ENCODE measurements at regions not wholly inside any gene's neighbourhood (a gene's known extent, or its start where the extent isn't known, plus 50 kb on each side); places are given as distances from the start of the nearest gene placed in this dataset.

DNA sequence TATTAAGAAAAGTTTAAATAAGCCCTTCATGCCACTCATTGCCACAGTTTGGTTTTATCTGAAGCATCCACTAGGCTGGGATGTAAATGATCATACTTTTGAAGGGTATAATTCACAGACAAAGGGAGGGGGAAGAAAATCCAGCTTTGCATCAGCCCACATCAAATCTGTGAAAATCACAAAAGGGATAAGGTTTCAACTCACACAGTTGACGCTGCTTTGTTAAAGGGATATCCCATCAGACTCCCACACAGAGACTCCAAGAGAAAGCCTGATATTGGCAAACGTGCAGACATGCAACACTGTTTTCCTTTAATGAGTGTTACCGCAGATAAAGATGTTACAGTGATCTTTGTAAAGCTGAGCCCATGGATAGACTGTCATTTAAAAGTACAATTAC lies 602.9 kb downstream of the TLE1 start:
- TF ChIP-seq, protein P1, sequence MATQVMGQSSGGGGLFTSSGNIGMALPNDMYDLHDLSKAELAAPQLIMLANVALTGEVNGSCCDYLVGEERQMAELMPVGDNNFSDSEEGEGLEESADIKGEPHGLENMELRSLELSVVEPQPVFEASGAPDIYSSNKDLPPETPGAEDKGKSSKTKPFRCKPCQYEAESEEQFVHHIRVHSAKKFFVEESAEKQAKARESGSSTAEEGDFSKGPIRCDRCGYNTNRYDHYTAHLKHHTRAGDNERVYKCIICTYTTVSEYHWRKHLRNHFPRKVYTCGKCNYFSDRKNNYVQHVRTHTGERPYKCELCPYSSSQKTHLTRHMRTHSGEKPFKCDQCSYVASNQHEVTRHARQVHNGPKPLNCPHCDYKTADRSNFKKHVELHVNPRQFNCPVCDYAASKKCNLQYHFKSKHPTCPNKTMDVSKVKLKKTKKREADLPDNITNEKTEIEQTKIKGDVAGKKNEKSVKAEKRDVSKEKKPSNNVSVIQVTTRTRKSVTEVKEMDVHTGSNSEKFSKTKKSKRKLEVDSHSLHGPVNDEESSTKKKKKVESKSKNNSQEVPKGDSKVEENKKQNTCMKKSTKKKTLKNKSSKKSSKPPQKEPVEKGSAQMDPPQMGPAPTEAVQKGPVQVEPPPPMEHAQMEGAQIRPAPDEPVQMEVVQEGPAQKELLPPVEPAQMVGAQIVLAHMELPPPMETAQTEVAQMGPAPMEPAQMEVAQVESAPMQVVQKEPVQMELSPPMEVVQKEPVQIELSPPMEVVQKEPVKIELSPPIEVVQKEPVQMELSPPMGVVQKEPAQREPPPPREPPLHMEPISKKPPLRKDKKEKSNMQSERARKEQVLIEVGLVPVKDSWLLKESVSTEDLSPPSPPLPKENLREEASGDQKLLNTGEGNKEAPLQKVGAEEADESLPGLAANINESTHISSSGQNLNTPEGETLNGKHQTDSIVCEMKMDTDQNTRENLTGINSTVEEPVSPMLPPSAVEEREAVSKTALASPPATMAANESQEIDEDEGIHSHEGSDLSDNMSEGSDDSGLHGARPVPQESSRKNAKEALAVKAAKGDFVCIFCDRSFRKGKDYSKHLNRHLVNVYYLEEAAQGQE (IDR thresholded peaks at IDR 0.05; ENCODE audit: insufficient read depth in 1 of 2, low read depth in 2 of 2, low read length in 2 of 2): no peak
- no peak for TF ChIP-seq FOXP2 (optimal IDR thresholded peaks at IDR 0.05; ENCODE audit: borderline replicate concordance, extremely low read depth, extremely low read length, insufficient read depth)
- TF ChIP-seq POLR2AphosphoS5 (IDR thresholded peaks at IDR 0.05; ENCODE audit: low read depth, low read length): no peak
- no peak for TF ChIP-seq TAF1 (IDR thresholded peaks at IDR 0.05; ENCODE audit: borderline replicate concordance, insufficient read depth, low read length)
- TF ChIP-seq SIN3A (IDR thresholded peaks at IDR 0.05; ENCODE audit: borderline replicate concordance, insufficient read depth, low read length): 0 out of 2 replicates have a peak, but pooled peaks have one; percentile 25

- TF ChIP-seq TAF1 (IDR thresholded peaks at IDR 0.05; ENCODE audit: borderline replicate concordance, insufficient read depth, low read length) (no peak), SIN3A (IDR thresholded peaks at IDR 0.05; ENCODE audit: borderline replicate concordance, insufficient read depth, low read length) (no peak), FOXP2 (optimal IDR thresholded peaks at IDR 0.05; ENCODE audit: borderline replicate concordance, extremely low read depth, extremely low read length, insufficient read depth) (no peak), POLR2AphosphoS5 (IDR thresholded peaks at IDR 0.05; ENCODE audit: low read depth, low read length) (no peak)
- TF ChIP-seq, protein P1 (IDR thresholded peaks at IDR 0.05; ENCODE audit: insufficient read depth in 1 of 2, low read depth in 2 of 2, low read length in 2 of 2): no peak
These were observed 605.4 kb downstream of the TLE1 start for GRCh38 chr9:81083854-81084512.

DNA sequence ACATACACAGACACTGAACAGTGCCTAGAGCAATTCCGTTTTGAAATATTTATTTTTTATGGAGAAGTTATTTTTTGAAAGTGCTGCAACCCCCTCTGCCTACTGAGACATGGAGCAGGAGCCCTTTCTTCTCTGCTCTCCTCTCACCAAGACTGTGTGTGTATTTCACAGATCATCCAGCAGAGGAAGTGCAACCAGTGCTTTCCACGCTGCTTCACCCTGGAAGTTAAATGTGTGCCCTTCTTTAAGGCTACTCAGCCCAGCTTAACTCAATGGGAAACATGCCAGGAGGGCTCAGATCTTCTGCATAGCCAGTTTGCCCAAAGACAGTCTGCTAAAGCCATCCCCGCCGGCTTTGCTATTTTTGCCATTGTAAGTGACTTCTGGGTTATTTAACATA lies 606.3 kb downstream of the TLE1 start:
- no peak for TF ChIP-seq TAF1 (IDR thresholded peaks at IDR 0.05; ENCODE audit: borderline replicate concordance, insufficient read depth, low read length)
- TF ChIP-seq FOXP2 (optimal IDR thresholded peaks at IDR 0.05; ENCODE audit: borderline replicate concordance, extremely low read depth, extremely low read length, insufficient read depth): no peak
- no peak for TF ChIP-seq SIN3A (IDR thresholded peaks at IDR 0.05; ENCODE audit: borderline replicate concordance, insufficient read depth, low read length)

DNA sequence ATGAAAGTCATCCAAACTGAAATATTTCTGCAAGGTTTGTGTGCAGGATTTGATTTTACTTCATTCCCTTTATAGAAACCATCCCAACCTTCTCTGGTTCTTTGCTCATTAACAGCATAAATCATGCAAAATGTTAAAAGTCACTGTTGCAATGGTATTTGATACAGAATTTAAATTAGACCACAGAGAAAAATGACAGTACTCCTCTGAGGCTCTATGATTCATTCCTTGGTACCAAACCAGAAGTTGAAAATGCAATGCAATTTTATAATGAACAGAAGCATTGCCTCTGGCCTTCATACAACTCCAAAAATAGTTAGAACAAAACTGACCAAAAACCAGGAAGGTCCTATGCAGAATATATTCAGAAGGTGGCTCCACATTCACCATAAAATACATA lies 607.1 kb downstream of the TLE1 start:
- TF ChIP-seq FOXP2 (optimal IDR thresholded peaks at IDR 0.05; ENCODE audit: borderline replicate concordance, extremely low read depth, extremely low read length, insufficient read depth): no peak
- TF ChIP-seq, protein P1 (IDR thresholded peaks at IDR 0.05; ENCODE audit: insufficient read depth in 1 of 2, low read depth in 2 of 2, low read length in 2 of 2): no peak
- no peak for TF ChIP-seq TAF1 (IDR thresholded peaks at IDR 0.05; ENCODE audit: borderline replicate concordance, insufficient read depth, low read length)
- no peak for TF ChIP-seq SIN3A (IDR thresholded peaks at IDR 0.05; ENCODE audit: borderline replicate concordance, insufficient read depth, low read length)
- no peak for TF ChIP-seq POLR2AphosphoS5 (IDR thresholded peaks at IDR 0.05; ENCODE audit: low read depth, low read length)

- TF ChIP-seq SIN3A (IDR thresholded peaks at IDR 0.05; ENCODE audit: borderline replicate concordance, insufficient read depth, low read length) (no peak), TAF1 (IDR thresholded peaks at IDR 0.05; ENCODE audit: borderline replicate concordance, insufficient read depth, low read length) (no peak), POLR2AphosphoS5 (IDR thresholded peaks at IDR 0.05; ENCODE audit: low read depth, low read length) (no peak), FOXP2 (optimal IDR thresholded peaks at IDR 0.05; ENCODE audit: borderline replicate concordance, extremely low read depth, extremely low read length, insufficient read depth) (no peak)
- TF ChIP-seq, protein P1 (IDR thresholded peaks at IDR 0.05; ENCODE audit: insufficient read depth in 1 of 2, low read depth in 2 of 2, low read length in 2 of 2): no peak
These were observed 608.4 kb downstream of the TLE1 start for GRCh38 chr9:81080900-81081299.
